ENCODE measurements at regions not wholly inside any gene's neighbourhood (a gene's known extent, or its start where the extent isn't known, plus 50 kb on each side); places are given as distances from the start of the nearest gene placed in this dataset.

GRCh38 chr5:13307480-13307879, 637.0 kb downstream of the DNAH5 start:
- TF ChIP-seq, protein P1, sequence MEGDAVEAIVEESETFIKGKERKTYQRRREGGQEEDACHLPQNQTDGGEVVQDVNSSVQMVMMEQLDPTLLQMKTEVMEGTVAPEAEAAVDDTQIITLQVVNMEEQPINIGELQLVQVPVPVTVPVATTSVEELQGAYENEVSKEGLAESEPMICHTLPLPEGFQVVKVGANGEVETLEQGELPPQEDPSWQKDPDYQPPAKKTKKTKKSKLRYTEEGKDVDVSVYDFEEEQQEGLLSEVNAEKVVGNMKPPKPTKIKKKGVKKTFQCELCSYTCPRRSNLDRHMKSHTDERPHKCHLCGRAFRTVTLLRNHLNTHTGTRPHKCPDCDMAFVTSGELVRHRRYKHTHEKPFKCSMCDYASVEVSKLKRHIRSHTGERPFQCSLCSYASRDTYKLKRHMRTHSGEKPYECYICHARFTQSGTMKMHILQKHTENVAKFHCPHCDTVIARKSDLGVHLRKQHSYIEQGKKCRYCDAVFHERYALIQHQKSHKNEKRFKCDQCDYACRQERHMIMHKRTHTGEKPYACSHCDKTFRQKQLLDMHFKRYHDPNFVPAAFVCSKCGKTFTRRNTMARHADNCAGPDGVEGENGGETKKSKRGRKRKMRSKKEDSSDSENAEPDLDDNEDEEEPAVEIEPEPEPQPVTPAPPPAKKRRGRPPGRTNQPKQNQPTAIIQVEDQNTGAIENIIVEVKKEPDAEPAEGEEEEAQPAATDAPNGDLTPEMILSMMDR (IDR thresholded peaks at IDR 0.05) = no peak
- no peak for TF ChIP-seq POLR2A (IDR thresholded peaks at IDR 0.05)

Measured in body of pancreas (tissue), 4 donors.